ENCODE measurements at regions not wholly inside any gene's neighbourhood (a gene's known extent, or its start where the extent isn't known, plus 50 kb on each side); places are given as distances from the start of the nearest gene placed in this dataset.

DNA sequence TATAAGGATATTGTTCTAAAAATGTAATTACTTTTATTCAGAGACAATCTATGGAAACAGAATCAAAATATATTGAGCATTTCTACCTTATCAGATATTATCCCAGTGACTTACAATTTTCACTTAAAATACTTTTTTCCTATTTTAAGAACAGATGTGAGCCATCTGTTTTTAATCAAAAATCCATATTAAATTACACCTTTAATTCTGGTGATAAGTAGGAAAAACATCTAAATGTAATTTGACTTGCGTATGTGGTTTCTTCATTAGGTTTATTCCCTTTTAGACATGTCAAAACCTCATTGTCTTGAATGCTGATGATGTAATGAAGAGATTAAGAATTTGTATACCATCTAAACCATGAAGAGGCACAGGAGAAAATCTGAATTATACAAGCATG lies 1118.8 kb upstream of the TMPRSS15 start:
- BruUV-seq (replicated peaks): no TSS peak
- Histone ChIP-seq H3K9me1 (replicated peaks; ENCODE audit: control insufficient read depth, extremely low read depth, insufficient read depth, low read length) (no peaks in the 10 kb centered on the region), H3K4me1 (ENCODE audit: control insufficient read depth, extremely low read depth, insufficient read depth, low read length) (no peaks in the 10 kb centered on the region), H3K4me3 (replicated peaks in 1 of 3; ENCODE audit: insufficient read depth in 1 of 3, low read depth in 1 of 3, low read length in 3 of 3) (no peak overlapping the region), H3K27me3 (ENCODE audit: control insufficient read depth in 2 of 2, insufficient read depth in 2 of 2, low read length in 2 of 2) (no peaks in the 10 kb centered on the region), H3K4me2 (ENCODE audit: insufficient read depth, low read length) (no peak overlapping the region), H3K27ac (ENCODE audit: insufficient read depth, low read depth, low read length) (no peak overlapping the region), H3K36me3 (ENCODE audit: control insufficient read depth in 2 of 2, extremely low read depth in 1 of 2, insufficient read depth in 2 of 2, low read length in 2 of 2) (no peaks in the 10 kb centered on the region), H3K79me2 (ENCODE audit: control insufficient read depth, insufficient read depth, low read length) (no peaks in the 10 kb centered on the region), H2AFZ (ENCODE audit: low read depth, low read length) (no peak overlapping the region), H3K9ac (replicated peaks; ENCODE audit: extremely low read depth, insufficient read depth, low read length) (no peak overlapping the region), H4K20me1 (replicated peaks; ENCODE audit: control insufficient read depth, extremely low read depth, insufficient read depth, low read length) (no peaks in the 10 kb centered on the region), H3K9me3 (replicated peaks; ENCODE audit: control insufficient read depth, insufficient read depth, low read length) (no peaks in the 10 kb centered on the region)
- intact Hi-C loops (cut with micrococcal nuclease) (no loop called here), dilution Hi-C loops (cut with MboI; ENCODE audit: extremely low pct_ligation_motif_present, low sequenced_read_pairs) (no loop called here)
- TF ChIP-seq, protein P1, sequence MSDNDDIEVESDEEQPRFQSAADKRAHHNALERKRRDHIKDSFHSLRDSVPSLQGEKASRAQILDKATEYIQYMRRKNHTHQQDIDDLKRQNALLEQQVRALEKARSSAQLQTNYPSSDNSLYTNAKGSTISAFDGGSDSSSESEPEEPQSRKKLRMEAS (IDR thresholded peaks at IDR 0.05; ENCODE audit: insufficient read depth, insufficient read length): no peak
- TF ChIP-seq POLR2AphosphoS5 (IDR thresholded peaks at IDR 0.05; ENCODE audit: insufficient read depth, low read depth, low read length) (no peak), EZH2 (IDR thresholded peaks at IDR 0.05; ENCODE audit: borderline replicate concordance, low read depth, low read length, severe bottlenecking) (no peak), GATA2 (IDR thresholded peaks at IDR 0.05; ENCODE audit: insufficient read depth, insufficient read length, low read depth, low read length) (no peak)
- ChIA-PET POLR2A (no interaction called here), CTCF (no interaction called here)
- FAIRE-seq (no peak), DNase-seq (ENCODE audit: low read depth, low spot score) (no peak)

DNA sequence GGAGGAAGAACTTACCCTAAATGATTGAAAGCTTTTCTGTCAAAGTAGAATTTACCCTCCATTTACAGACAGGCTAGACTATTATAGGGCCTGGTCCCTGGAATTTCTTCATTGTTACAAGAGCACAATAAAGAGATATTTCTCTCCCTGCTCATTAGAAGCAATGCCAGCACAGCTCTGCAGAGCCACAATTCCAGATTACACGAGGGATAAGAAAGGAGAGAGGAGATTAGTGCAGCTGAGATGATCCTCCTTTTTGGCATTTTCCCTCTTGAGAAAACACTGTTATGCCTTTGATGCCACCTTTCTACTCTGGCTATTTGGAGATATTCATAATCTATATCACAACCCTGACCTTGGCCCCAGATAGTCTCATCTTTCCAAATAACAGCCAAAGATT lies 1119.5 kb upstream of the TMPRSS15 start:
- ChIA-PET POLR2A (no interaction called here), CTCF (no interaction called here)

More for the DNA sequence above, 1119.5 kb upstream of the TMPRSS15 start:
- Histone ChIP-seq H3K27ac (ENCODE audit: insufficient read depth, low read depth, low read length) (no peak overlapping the region), H3K36me3 (ENCODE audit: control insufficient read depth in 2 of 2, extremely low read depth in 1 of 2, insufficient read depth in 2 of 2, low read length in 2 of 2) (no peaks in the 10 kb centered on the region), H3K9me3 (replicated peaks; ENCODE audit: control insufficient read depth, insufficient read depth, low read length) (no peaks in the 10 kb centered on the region), H3K4me1 (ENCODE audit: control insufficient read depth, extremely low read depth, insufficient read depth, low read length) (no peaks in the 10 kb centered on the region), H3K4me2 (ENCODE audit: insufficient read depth, low read length) (no peak overlapping the region), H2AFZ (ENCODE audit: low read depth, low read length) (no peak overlapping the region), H3K9ac (replicated peaks; ENCODE audit: extremely low read depth, insufficient read depth, low read length) (no peak overlapping the region), H3K79me2 (ENCODE audit: control insufficient read depth, insufficient read depth, low read length) (no peaks in the 10 kb centered on the region), H3K4me3 (replicated peaks in 1 of 3; ENCODE audit: insufficient read depth in 1 of 3, low read depth in 1 of 3, low read length in 3 of 3) (no peak overlapping the region), H4K20me1 (replicated peaks; ENCODE audit: control insufficient read depth, extremely low read depth, insufficient read depth, low read length) (no peaks in the 10 kb centered on the region), H3K9me1 (replicated peaks; ENCODE audit: control insufficient read depth, extremely low read depth, insufficient read depth, low read length) (no peaks in the 10 kb centered on the region), H3K27me3 (ENCODE audit: control insufficient read depth in 2 of 2, insufficient read depth in 2 of 2, low read length in 2 of 2) (no peaks in the 10 kb centered on the region)
- no peak for FAIRE-seq
- no peak for TF ChIP-seq MYC (IDR thresholded peaks at IDR 0.05; ENCODE audit: low read depth, low read length)
- TF ChIP-seq GATA2 (IDR thresholded peaks at IDR 0.05; ENCODE audit: insufficient read depth, insufficient read length, low read depth, low read length): no peak
- no peak for TF ChIP-seq FOS (IDR thresholded peaks at IDR 0.05; ENCODE audit: borderline replicate concordance, insufficient read depth, low read length)
- no peak for TF ChIP-seq EZH2 (IDR thresholded peaks at IDR 0.05; ENCODE audit: borderline replicate concordance, low read depth, low read length, severe bottlenecking)
- intact Hi-C loops (cut with micrococcal nuclease) (no loop called here), dilution Hi-C loops (cut with MboI; ENCODE audit: extremely low pct_ligation_motif_present, low sequenced_read_pairs) (no loop called here)
- BruUV-seq (replicated peaks): no TSS peak
- DNase-seq (ENCODE audit: low read depth, low spot score): no peak

Measured in endothelial cell of umbilical vein (primary cell).